WTC11 (cell line): ENCODE measurements at regions not wholly inside any gene's neighbourhood (a gene's known extent, or its start where the extent isn't known, plus 50 kb on each side); places are given as distances from the start of the nearest gene placed in this dataset.

ENCODE experiments used
- ATAC-seq: fragments of 200-7000 bp; cut with Tn5 transposase; 2 replicates; pipeline ENCODE4 v1.10.0; 2021; ENCODE audit warnings: mild to moderate bottlenecking, moderate library complexity
- CTCF ChIA-PET: fragments of 300-600 bp; sonication (Branson Sonifier 250); formaldehyde crosslinking; loops from one replicate; lab custom pipeline; 2021; ENCODE audit warnings: antibody characterized with exemption; lab: Charles Lee
- POLR2A ChIA-PET: fragments of 350-600 bp; sonication (Branson Sonifier 250); formaldehyde crosslinking; loops from one replicate; lab custom pipeline; 2021; ENCODE audit warnings: antibody characterized with exemption; lab: Charles Lee
- DNase-seq: peaks from one replicate; pipeline ENCODE4 v3.0.0; 2021; ENCODE audit warnings: low spot score
- H3K27ac Mint-ChIP-seq: 2 replicates; pipeline ENCODE4 v1.8.0; 2021; ENCODE audit warnings: mixed read lengths
- H3K27me3 Mint-ChIP-seq: 2 replicates; pipeline ENCODE4 v1.8.0; 2021; ENCODE audit warnings: low read depth, mild to moderate bottlenecking, moderate library complexity, mixed read lengths
- H3K36me3 Mint-ChIP-seq: 2 replicates; pipeline ENCODE4 v1.8.0; 2021; ENCODE audit warnings: mixed read lengths
- H3K4me1 Mint-ChIP-seq: 2 replicates; pipeline ENCODE4 v1.8.0; 2022; ENCODE audit warnings: mixed read lengths
- H3K4me3 Mint-ChIP-seq: 2 replicates; pipeline ENCODE4 v1.8.0; 2021; ENCODE audit warnings: mild to moderate bottlenecking, moderate library complexity, mixed read lengths
- H3K9me3 Mint-ChIP-seq: 2 replicates; pipeline ENCODE4 v1.8.0; 2021; ENCODE audit warnings: mixed read lengths
- EMX1 ChIP-seq: fragments of 250-450 bp; sonication (Bioruptor Pico); IDR thresholded peaks from 2 replicates; pipeline ENCODE4 v1.8.0; 2021; ENCODE audit warnings: mild to moderate bottlenecking
- ESRRA ChIP-seq: sonication (generic); formaldehyde crosslinking; IDR thresholded peaks from 2 replicates; pipeline ENCODE4 v1.8.1; 2022; ENCODE audit warnings: mild to moderate bottlenecking, missing genetic modification reagents, borderline replicate concordance
- ETV6 ChIP-seq: sonication (generic); formaldehyde crosslinking; IDR thresholded peaks from 2 replicates; pipeline ENCODE4 v1.8.1; 2022; ENCODE audit warnings: mild to moderate bottlenecking, missing genetic modification reagents
- FOXJ3 ChIP-seq: sonication (generic); formaldehyde crosslinking; IDR thresholded peaks from 2 replicates; pipeline ENCODE4 v1.9.0; 2021; ENCODE audit warnings: missing genetic modification reagents, mild to moderate bottlenecking, borderline replicate concordance
- FOXP1 ChIP-seq: sonication (generic); formaldehyde crosslinking; IDR thresholded peaks from 2 replicates; pipeline ENCODE4 v1.8.0; 2022; ENCODE audit warnings: missing genetic modification reagents, mild to moderate bottlenecking, moderate library complexity, borderline replicate concordance
- GABPB1 ChIP-seq: sonication (generic); formaldehyde crosslinking; IDR thresholded peaks from 2 replicates; pipeline ENCODE4 v1.8.1; 2023; ENCODE audit warnings: mild to moderate bottlenecking, missing genetic modification reagents
- MYBL2 ChIP-seq: sonication (generic); formaldehyde crosslinking; IDR thresholded peaks from 2 replicates; pipeline ENCODE4 v1.8.1; 2023; ENCODE audit warnings: mild to moderate bottlenecking, moderate library complexity, missing genetic modification reagents
- NR3C1 ChIP-seq: sonication (generic); formaldehyde crosslinking; conservative IDR thresholded peaks from 2 replicates; pipeline ENCODE4 v1.8.1; 2023; ENCODE audit warnings: low read depth, mild to moderate bottlenecking, missing genetic modification reagents
- PRRX2 ChIP-seq: fragments of 250-450 bp; sonication (Bioruptor Pico); IDR thresholded peaks from 2 replicates; pipeline ENCODE4 v1.8.0; 2021; ENCODE audit warnings: mild to moderate bottlenecking
- SMAD3 ChIP-seq: sonication (generic); formaldehyde crosslinking; IDR thresholded peaks from 2 replicates; pipeline ENCODE4 v1.8.0; 2022; ENCODE audit warnings: missing genetic modification reagents, mild to moderate bottlenecking, borderline replicate concordance
- SP1 ChIP-seq: sonication (generic); formaldehyde crosslinking; conservative IDR thresholded peaks from 2 replicates; pipeline ENCODE4 v1.8.1; 2022; ENCODE audit warnings: missing genetic modification reagents
- ZBTB21 ChIP-seq: sonication (generic); formaldehyde crosslinking; IDR thresholded peaks from 2 replicates; pipeline ENCODE4 v1.8.1; 2023; ENCODE audit warnings: mild to moderate bottlenecking, missing genetic modification reagents, borderline replicate concordance
- ZNF138 ChIP-seq: sonication (generic); formaldehyde crosslinking; conservative IDR thresholded peaks from 2 replicates; pipeline ENCODE4 v1.8.1; 2022; ENCODE audit warnings: mild to moderate bottlenecking, moderate library complexity, missing genetic modification reagents
- ZNF219 ChIP-seq: sonication (generic); formaldehyde crosslinking; IDR thresholded peaks from 2 replicates; pipeline ENCODE4 v1.8.0; 2023; ENCODE audit warnings: missing genetic modification reagents, mild to moderate bottlenecking, borderline replicate concordance
- ZNF263 ChIP-seq: sonication (generic); formaldehyde crosslinking; IDR thresholded peaks from 2 replicates; pipeline ENCODE4 v1.8.1; 2022; ENCODE audit warnings: low read depth, mild to moderate bottlenecking, moderate library complexity, missing genetic modification reagents
- ZNF317 ChIP-seq: sonication (generic); formaldehyde crosslinking; IDR thresholded peaks from 2 replicates; pipeline ENCODE4 v1.8.1; 2023; ENCODE audit warnings: low read depth, mild to moderate bottlenecking, moderate library complexity, missing genetic modification reagents, borderline replicate concordance
- TF ChIP-seq, protein P1 (sequence below): sonication (generic); formaldehyde crosslinking; IDR thresholded peaks from 2 replicates; pipeline ENCODE4 v1.8.1; 2023; ENCODE audit warnings: mild to moderate bottlenecking, missing genetic modification reagents
- TF ChIP-seq, protein P2 (sequence below): fragments of 250-450 bp; sonication (Bioruptor Pico); IDR thresholded peaks from 2 replicates; pipeline ENCODE4 v1.9.0; 2021; ENCODE audit warnings: moderate library complexity, mild to moderate bottlenecking, inconsistent platforms, borderline replicate concordance
- TF ChIP-seq, protein P3 (sequence below): sonication (generic); formaldehyde crosslinking; IDR thresholded peaks from 2 replicates; pipeline ENCODE4 v1.8.1; 2023; ENCODE audit warnings: mild to moderate bottlenecking, missing genetic modification reagents, moderate library complexity
- TF ChIP-seq, protein P4 (sequence below): fragments of 250-450 bp; sonication (Bioruptor Pico); IDR thresholded peaks from 2 replicates; pipeline ENCODE4 v1.9.0; 2021; ENCODE audit warnings: mild to moderate bottlenecking
- TF ChIP-seq, protein P5 (sequence below): sonication (generic); formaldehyde crosslinking; IDR thresholded peaks from 2 replicates; pipeline ENCODE4 v1.8.1; 2023; ENCODE audit warnings: mild to moderate bottlenecking, missing genetic modification reagents
- TF ChIP-seq, protein P6 (sequence below): sonication (generic); formaldehyde crosslinking; IDR thresholded peaks from 2 replicates; pipeline ENCODE4 v1.8.1; 2022; ENCODE audit warnings: mild to moderate bottlenecking, missing genetic modification reagents, moderate library complexity, borderline replicate concordance
- TF ChIP-seq, protein P7 (sequence below): sonication (generic); formaldehyde crosslinking; IDR thresholded peaks from 2 replicates; pipeline ENCODE4 v1.8.0; 2023; ENCODE audit warnings: missing genetic modification reagents
- TF ChIP-seq, protein P8 (sequence below): sonication (generic); formaldehyde crosslinking; IDR thresholded peaks from 2 replicates; pipeline ENCODE4 v1.8.1; 2023; ENCODE audit warnings: mild to moderate bottlenecking, moderate library complexity, missing genetic modification reagents

DNA sequence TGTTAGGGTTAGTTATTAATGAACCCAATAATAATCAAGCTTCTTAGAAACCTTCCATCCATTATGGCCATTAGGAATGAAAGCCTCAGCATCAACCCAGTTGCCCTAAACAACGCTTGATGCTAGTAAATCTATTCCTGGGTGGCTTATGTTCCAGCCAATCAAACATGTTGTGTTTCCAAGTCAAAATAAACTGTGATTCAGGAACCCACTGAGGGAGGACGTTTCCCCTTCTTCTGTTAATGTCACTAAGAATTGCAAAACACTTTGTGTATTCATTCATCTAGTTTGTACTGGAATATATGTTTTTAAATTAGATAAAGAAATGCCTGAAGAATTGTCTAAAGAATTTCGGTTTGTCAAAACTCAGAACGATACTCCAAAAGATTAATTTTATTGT is 142.5 kb upstream of the MSX2 start (continued):
- TF ChIP-seq NR3C1 (CRISPR knock-in tag) (no peak), SP1 (no peak)
- TF ChIP-seq, protein P1, sequence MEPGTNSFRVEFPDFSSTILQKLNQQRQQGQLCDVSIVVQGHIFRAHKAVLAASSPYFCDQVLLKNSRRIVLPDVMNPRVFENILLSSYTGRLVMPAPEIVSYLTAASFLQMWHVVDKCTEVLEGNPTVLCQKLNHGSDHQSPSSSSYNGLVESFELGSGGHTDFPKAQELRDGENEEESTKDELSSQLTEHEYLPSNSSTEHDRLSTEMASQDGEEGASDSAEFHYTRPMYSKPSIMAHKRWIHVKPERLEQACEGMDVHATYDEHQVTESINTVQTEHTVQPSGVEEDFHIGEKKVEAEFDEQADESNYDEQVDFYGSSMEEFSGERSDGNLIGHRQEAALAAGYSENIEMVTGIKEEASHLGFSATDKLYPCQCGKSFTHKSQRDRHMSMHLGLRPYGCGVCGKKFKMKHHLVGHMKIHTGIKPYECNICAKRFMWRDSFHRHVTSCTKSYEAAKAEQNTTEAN = no peak

DNA sequence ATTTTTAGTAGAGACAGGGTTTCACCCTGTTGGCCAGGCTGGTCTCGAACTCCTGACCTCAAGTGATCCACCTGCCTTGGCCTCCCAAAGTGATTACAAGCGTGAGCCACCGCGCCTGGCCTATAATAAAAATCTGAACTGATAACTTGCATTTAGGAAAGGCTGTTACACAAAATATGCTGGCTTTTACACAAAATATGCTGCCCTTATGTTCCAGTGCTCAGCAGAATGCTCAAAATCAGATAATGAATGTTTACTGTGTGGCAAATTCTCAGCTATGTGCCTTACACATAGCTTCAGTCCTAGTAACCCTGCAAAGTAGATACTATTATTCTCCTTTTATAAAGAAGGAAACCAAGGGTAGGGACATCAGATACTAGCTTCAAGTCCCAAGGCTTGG is 141.3 kb upstream of the MSX2 start:
- no peaks in the 10 kb centered on the region for H3K4me1 Mint-ChIP-seq
- peaks cover 12% of the 10 kb centered on the region for H3K36me3 Mint-ChIP-seq
- DNase-seq (no peak), ATAC-seq (no peak)
- ChIA-PET CTCF (no interaction called here), POLR2A (no interaction called here)
- H3K27me3 Mint-ChIP-seq = no peaks in the 10 kb centered on the region
- no peak overlapping the region for H3K27ac Mint-ChIP-seq
- TF ChIP-seq PRRX2 (CRISPR knock-in tag) (no peak), EMX1 (no peak), FOXJ3 (CRISPR knock-in tag) (no peak), ZNF317 (CRISPR knock-in tag) (no peak), ETV6 (CRISPR knock-in tag) (no peak), GABPB1 (CRISPR knock-in tag) (no peak)
- no peak overlapping the region for H3K4me3 Mint-ChIP-seq
- peaks cover 15% of the 10 kb centered on the region for H3K9me3 Mint-ChIP-seq

DNA sequence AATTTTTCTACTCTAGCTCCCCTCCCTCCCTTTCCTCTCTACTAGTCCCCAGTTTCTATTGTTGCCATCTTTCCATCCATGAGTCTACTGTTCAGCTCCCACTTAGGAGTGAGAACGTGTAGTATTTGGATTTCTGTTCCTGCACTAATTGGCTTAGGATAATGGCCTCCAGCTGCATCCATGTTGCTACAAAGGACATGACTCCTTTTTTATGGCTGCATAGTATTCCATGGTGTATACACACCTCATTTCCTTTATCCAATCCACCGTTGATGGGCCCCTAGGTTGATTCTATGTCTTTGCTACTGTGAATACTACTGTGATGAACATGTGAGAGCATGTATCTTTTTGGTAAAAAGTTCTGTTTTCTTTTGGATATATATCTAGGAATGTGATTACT is 138.9 kb upstream of the MSX2 start:
- TF ChIP-seq, protein P2, sequence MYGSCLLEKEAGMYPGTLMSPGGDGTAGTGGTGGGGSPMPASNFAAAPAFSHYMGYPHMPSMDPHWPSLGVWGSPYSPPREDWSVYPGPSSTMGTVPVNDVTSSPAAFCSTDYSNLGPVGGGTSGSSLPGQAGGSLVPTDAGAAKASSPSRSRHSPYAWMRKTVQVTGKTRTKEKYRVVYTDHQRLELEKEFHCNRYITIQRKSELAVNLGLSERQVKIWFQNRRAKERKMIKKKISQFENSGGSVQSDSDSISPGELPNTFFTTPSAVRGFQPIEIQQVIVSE (CRISPR knock-in tag) = no peak
- no peak for TF ChIP-seq FOXP1 (CRISPR knock-in tag)
- no peak for TF ChIP-seq ZNF263 (CRISPR knock-in tag)
- no peak for TF ChIP-seq SMAD3 (CRISPR knock-in tag)
- TF ChIP-seq, protein P3, sequence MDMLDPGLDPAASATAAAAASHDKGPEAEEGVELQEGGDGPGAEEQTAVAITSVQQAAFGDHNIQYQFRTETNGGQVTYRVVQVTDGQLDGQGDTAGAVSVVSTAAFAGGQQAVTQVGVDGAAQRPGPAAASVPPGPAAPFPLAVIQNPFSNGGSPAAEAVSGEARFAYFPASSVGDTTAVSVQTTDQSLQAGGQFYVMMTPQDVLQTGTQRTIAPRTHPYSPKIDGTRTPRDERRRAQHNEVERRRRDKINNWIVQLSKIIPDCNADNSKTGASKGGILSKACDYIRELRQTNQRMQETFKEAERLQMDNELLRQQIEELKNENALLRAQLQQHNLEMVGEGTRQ = no peak
- TF ChIP-seq, protein P4, sequence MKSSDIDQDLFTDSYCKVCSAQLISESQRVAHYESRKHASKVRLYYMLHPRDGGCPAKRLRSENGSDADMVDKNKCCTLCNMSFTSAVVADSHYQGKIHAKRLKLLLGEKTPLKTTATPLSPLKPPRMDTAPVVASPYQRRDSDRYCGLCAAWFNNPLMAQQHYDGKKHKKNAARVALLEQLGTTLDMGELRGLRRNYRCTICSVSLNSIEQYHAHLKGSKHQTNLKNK (CRISPR knock-in tag) = no peak
- no peak for TF ChIP-seq ZNF138 (CRISPR knock-in tag)
- no peak for TF ChIP-seq ZNF219 (CRISPR knock-in tag)
- TF ChIP-seq ESRRA (CRISPR knock-in tag) = no peak
- TF ChIP-seq, protein P1 = no peak
- TF ChIP-seq, protein P5, sequence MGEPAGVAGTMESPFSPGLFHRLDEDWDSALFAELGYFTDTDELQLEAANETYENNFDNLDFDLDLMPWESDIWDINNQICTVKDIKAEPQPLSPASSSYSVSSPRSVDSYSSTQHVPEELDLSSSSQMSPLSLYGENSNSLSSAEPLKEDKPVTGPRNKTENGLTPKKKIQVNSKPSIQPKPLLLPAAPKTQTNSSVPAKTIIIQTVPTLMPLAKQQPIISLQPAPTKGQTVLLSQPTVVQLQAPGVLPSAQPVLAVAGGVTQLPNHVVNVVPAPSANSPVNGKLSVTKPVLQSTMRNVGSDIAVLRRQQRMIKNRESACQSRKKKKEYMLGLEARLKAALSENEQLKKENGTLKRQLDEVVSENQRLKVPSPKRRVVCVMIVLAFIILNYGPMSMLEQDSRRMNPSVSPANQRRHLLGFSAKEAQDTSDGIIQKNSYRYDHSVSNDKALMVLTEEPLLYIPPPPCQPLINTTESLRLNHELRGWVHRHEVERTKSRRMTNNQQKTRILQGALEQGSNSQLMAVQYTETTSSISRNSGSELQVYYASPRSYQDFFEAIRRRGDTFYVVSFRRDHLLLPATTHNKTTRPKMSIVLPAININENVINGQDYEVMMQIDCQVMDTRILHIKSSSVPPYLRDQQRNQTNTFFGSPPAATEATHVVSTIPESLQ (CRISPR knock-in tag) = no peak
- TF ChIP-seq ZBTB21 = no peak
- TF ChIP-seq, protein P6, sequence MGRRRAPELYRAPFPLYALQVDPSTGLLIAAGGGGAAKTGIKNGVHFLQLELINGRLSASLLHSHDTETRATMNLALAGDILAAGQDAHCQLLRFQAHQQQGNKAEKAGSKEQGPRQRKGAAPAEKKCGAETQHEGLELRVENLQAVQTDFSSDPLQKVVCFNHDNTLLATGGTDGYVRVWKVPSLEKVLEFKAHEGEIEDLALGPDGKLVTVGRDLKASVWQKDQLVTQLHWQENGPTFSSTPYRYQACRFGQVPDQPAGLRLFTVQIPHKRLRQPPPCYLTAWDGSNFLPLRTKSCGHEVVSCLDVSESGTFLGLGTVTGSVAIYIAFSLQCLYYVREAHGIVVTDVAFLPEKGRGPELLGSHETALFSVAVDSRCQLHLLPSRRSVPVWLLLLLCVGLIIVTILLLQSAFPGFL (CRISPR knock-in tag) = no peak
- TF ChIP-seq, protein P7, sequence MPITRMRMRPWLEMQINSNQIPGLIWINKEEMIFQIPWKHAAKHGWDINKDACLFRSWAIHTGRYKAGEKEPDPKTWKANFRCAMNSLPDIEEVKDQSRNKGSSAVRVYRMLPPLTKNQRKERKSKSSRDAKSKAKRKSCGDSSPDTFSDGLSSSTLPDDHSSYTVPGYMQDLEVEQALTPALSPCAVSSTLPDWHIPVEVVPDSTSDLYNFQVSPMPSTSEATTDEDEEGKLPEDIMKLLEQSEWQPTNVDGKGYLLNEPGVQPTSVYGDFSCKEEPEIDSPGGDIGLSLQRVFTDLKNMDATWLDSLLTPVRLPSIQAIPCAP (CRISPR knock-in tag) = no peak
- TF ChIP-seq, protein P8, sequence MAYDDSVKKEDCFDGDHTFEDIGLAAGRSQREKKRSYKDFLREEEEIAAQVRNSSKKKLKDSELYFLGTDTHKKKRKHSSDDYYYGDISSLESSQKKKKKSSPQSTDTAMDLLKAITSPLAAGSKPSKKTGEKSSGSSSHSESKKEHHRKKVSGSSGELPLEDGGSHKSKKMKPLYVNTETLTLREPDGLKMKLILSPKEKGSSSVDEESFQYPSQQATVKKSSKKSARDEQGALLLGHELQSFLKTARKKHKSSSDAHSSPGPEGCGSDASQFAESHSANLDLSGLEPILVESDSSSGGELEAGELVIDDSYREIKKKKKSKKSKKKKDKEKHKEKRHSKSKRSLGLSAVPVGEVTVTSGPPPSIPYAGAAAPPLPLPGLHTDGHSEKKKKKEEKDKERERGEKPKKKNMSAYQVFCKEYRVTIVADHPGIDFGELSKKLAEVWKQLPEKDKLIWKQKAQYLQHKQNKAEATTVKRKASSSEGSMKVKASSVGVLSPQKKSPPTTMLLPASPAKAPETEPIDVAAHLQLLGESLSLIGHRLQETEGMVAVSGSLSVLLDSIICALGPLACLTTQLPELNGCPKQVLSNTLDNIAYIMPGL (CRISPR knock-in tag) = no peak
- no peak for TF ChIP-seq MYBL2 (CRISPR knock-in tag)
- no peak for ATAC-seq
- H3K27me3 Mint-ChIP-seq = no peaks in the 10 kb centered on the region; the same call in 1 of the 2 replicates
- no peak overlapping the region for H3K4me3 Mint-ChIP-seq
- H3K9me3 Mint-ChIP-seq = peaks cover 15% of the 10 kb centered on the region
- ChIA-PET POLR2A (no interaction called here), CTCF (no interaction called here)
- H3K27ac Mint-ChIP-seq = no peak overlapping the region
- peaks cover 12% of the 10 kb centered on the region for H3K36me3 Mint-ChIP-seq
- no peak for DNase-seq
- H3K4me1 Mint-ChIP-seq = no peaks in the 10 kb centered on the region
